Suprapubic skin (tissue), 4 donors: ENCODE measurements at regions not wholly inside any gene's neighbourhood (a gene's known extent, or its start where the extent isn't known, plus 50 kb on each side); places are given as distances from the start of the nearest gene placed in this dataset.

Experiments
- DNase-seq, 2 donors: peaks; one replicate each; pipeline ENCODE4 v3.0.0-alpha.2; 2019; ENCODE audit warnings: low spot score in 2 of 2
- H3K27ac ChIP-seq: fragments of 200-600 bp; sonication (generic); one replicate; pipeline ENCODE4 v1.5.1; 2019
- H3K27me3 ChIP-seq: fragments of 200-600 bp; sonication (generic); one replicate; pipeline ENCODE4 v1.5.1; 2019
- H3K36me3 ChIP-seq: fragments of 200-600 bp; sonication (generic); one replicate; pipeline ENCODE4 v1.5.1; 2019
- H3K4me1 ChIP-seq: fragments of 200-600 bp; sonication (generic); one replicate; pipeline ENCODE4 v1.5.1; 2019
- H3K4me3 ChIP-seq: fragments of 200-600 bp; sonication (generic); one replicate; pipeline ENCODE4 v1.5.1; 2019; ENCODE audit warnings: mild to moderate bottlenecking
- H3K9me3 ChIP-seq: fragments of 200-600 bp; sonication (generic); one replicate; pipeline ENCODE4 v1.5.1; 2019
- CTCF ChIP-seq, 2 donors: fragments of 200-600 bp in 1 of 2; fragments of 450-650 bp in 1 of 2; sonication (generic) in 1 of 2; IDR thresholded peaks; one replicate each; pipeline ENCODE4 v1.5.1; 2016 to 2019; ENCODE audit warnings: antibody characterized with exemption in 2 of 2, mild to moderate bottlenecking in 1 of 2, moderate library complexity in 1 of 2
- EP300 ChIP-seq: sonication (generic); formaldehyde crosslinking; IDR thresholded peaks from one replicate; pipeline ENCODE4 v1.6.1; 2017; ENCODE audit warnings: antibody characterized with exemption
- POLR2A ChIP-seq, 2 donors: fragments of 450-650 bp; IDR thresholded peaks; one replicate each; pipeline ENCODE4 v1.6.1; 2017; ENCODE audit warnings: antibody characterized with exemption in 2 of 2, mild to moderate bottlenecking in 2 of 2, moderate library complexity in 2 of 2
- POLR2AphosphoS5 ChIP-seq, 3 donors: sonication (generic); formaldehyde crosslinking; IDR thresholded peaks; one replicate each; pipeline ENCODE4 v1.6.1; 2017; ENCODE audit warnings: antibody characterized with exemption in 3 of 3
- WGBS: methylation state at CpG from one replicate; pipeline ENCODE4 v1.1.5; 2018; 5-methylcytosine and 5-hydroxymethylcytosine counted together

GRCh38 chr5:155295111-155295510, 281.6 kb downstream of the KIF4B start:
- no peak for DNase-seq
- no peaks in the 10 kb centered on the region for H3K4me1 ChIP-seq
- no peak for TF ChIP-seq EP300
- no peak for TF ChIP-seq POLR2AphosphoS5 (IDR thresholded peaks at IDR 0.05)
- TF ChIP-seq POLR2A (IDR thresholded peaks at IDR 0.05): no peak
- no peak for TF ChIP-seq CTCF (IDR thresholded peaks at IDR 0.05)
- H3K27me3 ChIP-seq: no peaks in the 10 kb centered on the region
- H3K36me3 ChIP-seq: no peaks in the 10 kb centered on the region
- no peak overlapping the region for H3K4me3 ChIP-seq
- 56% methylated on average over 1 of the region's 1 CpG for WGBS
- H3K9me3 ChIP-seq: no peaks in the 10 kb centered on the region
- H3K27ac ChIP-seq: no peak overlapping the region

- no peaks in the 10 kb centered on the region for H3K27me3 ChIP-seq
- 79% methylated on average over 5 of the region's 8 CpGs for WGBS
Measured at GRCh38 chr5:155299386-155300005, 285.9 kb downstream of the KIF4B start.

GRCh38 chr5:155303120-155303519, 289.6 kb downstream of the KIF4B start:
- WGBS: 60% methylated on average over 3 of the region's 3 CpGs
- DNase-seq: no peak
- TF ChIP-seq POLR2A (IDR thresholded peaks at IDR 0.05) (no peak), EP300 (no peak), POLR2AphosphoS5 (IDR thresholded peaks at IDR 0.05) (no peak), CTCF (IDR thresholded peaks at IDR 0.05) (no peak)
- Histone ChIP-seq H3K4me3 (no peak overlapping the region), H3K36me3 (no peaks in the 10 kb centered on the region), H3K27ac (no peak overlapping the region), H3K27me3 (no peaks in the 10 kb centered on the region), H3K4me1 (peaks cover 4% of the 10 kb centered on the region), H3K9me3 (no peaks in the 10 kb centered on the region)

More at GRCh38 chr5:155299386-155300005, 285.9 kb downstream of the KIF4B start:
- Histone ChIP-seq H3K4me1 (no peaks in the 10 kb centered on the region), H3K27ac (no peak overlapping the region), H3K36me3 (no peaks in the 10 kb centered on the region), H3K4me3 (no peak overlapping the region), H3K9me3 (no peaks in the 10 kb centered on the region)
- TF ChIP-seq EP300 (no peak), POLR2A (IDR thresholded peaks at IDR 0.05) (no peak), POLR2AphosphoS5 (IDR thresholded peaks at IDR 0.05) (no peak), CTCF (IDR thresholded peaks at IDR 0.05) (no peak)
- DNase-seq: no peak

GRCh38 chr5:155307229-155307628, 293.7 kb downstream of the KIF4B start:
- WGBS: 47% methylated on average over 3 of the region's 3 CpGs
- Histone ChIP-seq H3K4me3 (no peak overlapping the region), H3K36me3 (no peaks in the 10 kb centered on the region), H3K27me3 (no peaks in the 10 kb centered on the region), H3K27ac (no peak overlapping the region), H3K4me1 (peaks cover 4% of the 10 kb centered on the region), H3K9me3 (no peaks in the 10 kb centered on the region)
- no peak for DNase-seq
- TF ChIP-seq CTCF (IDR thresholded peaks at IDR 0.05): no peak
- no peak for TF ChIP-seq POLR2AphosphoS5 (IDR thresholded peaks at IDR 0.05)
- no peak for TF ChIP-seq EP300
- TF ChIP-seq POLR2A (IDR thresholded peaks at IDR 0.05): no peak

- Histone ChIP-seq H3K27ac (no peak overlapping the region), H3K4me1 (peaks cover 4% of the 10 kb centered on the region), H3K36me3 (no peaks in the 10 kb centered on the region), H3K4me3 (no peak overlapping the region), H3K9me3 (no peaks in the 10 kb centered on the region), H3K27me3 (no peaks in the 10 kb centered on the region)
- TF ChIP-seq POLR2A (IDR thresholded peaks at IDR 0.05): no peak
- no peak for TF ChIP-seq CTCF (IDR thresholded peaks at IDR 0.05)
- TF ChIP-seq EP300: no peak
- no peak for TF ChIP-seq POLR2AphosphoS5 (IDR thresholded peaks at IDR 0.05)
- DNase-seq: no peak
Measured at GRCh38 chr5:155308289-155308688, 294.7 kb downstream of the KIF4B start.
